Osteoblast (primary cell): ENCODE measurements at regions not wholly inside any gene's neighbourhood (a gene's known extent, or its start where the extent isn't known, plus 50 kb on each side); places are given as distances from the start of the nearest gene placed in this dataset.

Source experiments
- DNase-seq: peaks from one replicate; pipeline ENCODE4 v3.0.0; 2011; ENCODE audit warnings: low spot score, mixed read lengths; ENCODE audit not compliant: insufficient read length; ENCODE audit errors: missing footprints
- H2AFZ ChIP-seq: 2 replicates; pipeline ENCODE4 v1.6.0; 2011; ENCODE audit warnings: mild to moderate bottlenecking, low read length
- H3K27ac ChIP-seq: 2 replicates; pipeline ENCODE4 v1.5.1; 2011; ENCODE audit warnings: mild to moderate bottlenecking, low read depth, low read length, moderate library complexity
- H3K27me3 ChIP-seq: 2 replicates; pipeline ENCODE4 v1.6.0; 2012; ENCODE audit warnings: mild to moderate bottlenecking, control low read depth, inconsistent platforms, low read length, moderate library complexity; ENCODE audit not compliant: insufficient read depth
- H3K36me3 ChIP-seq: 2 replicates; pipeline ENCODE4 v1.5.1; 2011; ENCODE audit warnings: mild to moderate bottlenecking, low read length, control low read depth, moderate library complexity; ENCODE audit not compliant: insufficient read depth
- H3K4me1 ChIP-seq: 2 replicates; pipeline ENCODE4 v1.5.1; 2011; ENCODE audit warnings: mild to moderate bottlenecking, low read length, control low read depth, moderate library complexity; ENCODE audit not compliant: insufficient read depth
- H3K4me2 ChIP-seq: 2 replicates; pipeline ENCODE4 v1.6.0; 2011; ENCODE audit warnings: mild to moderate bottlenecking, low read length; ENCODE audit not compliant: insufficient read depth
- H3K4me3 ChIP-seq: fragments of 200-600 bp; sonication (generic); 3 replicates; pipeline ENCODE4 v1.5.1; 2012; ENCODE audit warnings: mild to moderate bottlenecking, low read length, inconsistent platforms; ENCODE audit not compliant: insufficient read depth
- H3K79me2 ChIP-seq: 2 replicates; pipeline ENCODE4 v1.6.0; 2012; ENCODE audit warnings: mild to moderate bottlenecking, low read length, control low read depth, inconsistent platforms; ENCODE audit not compliant: insufficient read depth
- H3K9me3 ChIP-seq: 2 replicates; pipeline ENCODE4 v1.5.1; 2011; ENCODE audit warnings: low read depth, low read length, control low read depth
- H4K20me1 ChIP-seq: 2 replicates; pipeline ENCODE4 v1.6.0; 2012; ENCODE audit warnings: mild to moderate bottlenecking, low read length, control low read depth; ENCODE audit not compliant: insufficient read depth
- TF ChIP-seq, protein P1 (sequence below): IDR thresholded peaks from 2 replicates; pipeline ENCODE4 v1.5.1; 2011; ENCODE audit warnings: mild to moderate bottlenecking, low read depth, low read length, moderate library complexity; ENCODE audit errors: extremely low read depth

DNA sequence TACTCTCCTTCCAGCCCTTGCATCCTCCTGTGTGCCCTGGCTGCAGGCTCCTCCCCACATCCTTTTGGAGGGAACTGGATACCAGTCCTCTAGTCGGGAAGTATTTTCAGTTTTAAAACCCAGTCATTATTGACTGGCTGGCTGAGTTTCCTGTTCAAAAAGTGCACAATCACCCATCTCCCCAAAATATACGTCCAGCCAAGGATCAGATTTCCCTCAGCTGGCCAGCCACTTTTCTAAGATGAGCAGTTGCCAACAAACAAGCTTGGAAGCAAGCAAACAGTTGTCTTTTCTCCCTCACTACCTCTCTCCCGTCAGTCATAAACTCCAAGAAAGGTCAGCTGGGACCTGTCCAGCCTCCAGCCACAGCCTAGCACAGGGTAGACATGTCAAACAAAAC lies 147.7 kb upstream of the GALNT15 start:
- peaks cover 12% of the 10 kb centered on the region for H3K4me1 ChIP-seq
- no peaks in the 10 kb centered on the region for H3K9me3 ChIP-seq
- H3K36me3 ChIP-seq, result no peaks in the 10 kb centered on the region
- H3K4me2 ChIP-seq, result peak overlapping the region; percentile 16
- H2AFZ ChIP-seq, result peak overlapping the region; percentile 13
- no peak overlapping the region for H3K27ac ChIP-seq
- H3K27me3 ChIP-seq, result no peaks in the 10 kb centered on the region
- no peaks in the 10 kb centered on the region for H4K20me1 ChIP-seq
- H3K4me3 ChIP-seq, result peak overlapping the region; percentile 2
- no peaks in the 10 kb centered on the region for H3K79me2 ChIP-seq
- no peak for DNase-seq
- TF ChIP-seq, protein P1, sequence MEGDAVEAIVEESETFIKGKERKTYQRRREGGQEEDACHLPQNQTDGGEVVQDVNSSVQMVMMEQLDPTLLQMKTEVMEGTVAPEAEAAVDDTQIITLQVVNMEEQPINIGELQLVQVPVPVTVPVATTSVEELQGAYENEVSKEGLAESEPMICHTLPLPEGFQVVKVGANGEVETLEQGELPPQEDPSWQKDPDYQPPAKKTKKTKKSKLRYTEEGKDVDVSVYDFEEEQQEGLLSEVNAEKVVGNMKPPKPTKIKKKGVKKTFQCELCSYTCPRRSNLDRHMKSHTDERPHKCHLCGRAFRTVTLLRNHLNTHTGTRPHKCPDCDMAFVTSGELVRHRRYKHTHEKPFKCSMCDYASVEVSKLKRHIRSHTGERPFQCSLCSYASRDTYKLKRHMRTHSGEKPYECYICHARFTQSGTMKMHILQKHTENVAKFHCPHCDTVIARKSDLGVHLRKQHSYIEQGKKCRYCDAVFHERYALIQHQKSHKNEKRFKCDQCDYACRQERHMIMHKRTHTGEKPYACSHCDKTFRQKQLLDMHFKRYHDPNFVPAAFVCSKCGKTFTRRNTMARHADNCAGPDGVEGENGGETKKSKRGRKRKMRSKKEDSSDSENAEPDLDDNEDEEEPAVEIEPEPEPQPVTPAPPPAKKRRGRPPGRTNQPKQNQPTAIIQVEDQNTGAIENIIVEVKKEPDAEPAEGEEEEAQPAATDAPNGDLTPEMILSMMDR, result no peak

DNA sequence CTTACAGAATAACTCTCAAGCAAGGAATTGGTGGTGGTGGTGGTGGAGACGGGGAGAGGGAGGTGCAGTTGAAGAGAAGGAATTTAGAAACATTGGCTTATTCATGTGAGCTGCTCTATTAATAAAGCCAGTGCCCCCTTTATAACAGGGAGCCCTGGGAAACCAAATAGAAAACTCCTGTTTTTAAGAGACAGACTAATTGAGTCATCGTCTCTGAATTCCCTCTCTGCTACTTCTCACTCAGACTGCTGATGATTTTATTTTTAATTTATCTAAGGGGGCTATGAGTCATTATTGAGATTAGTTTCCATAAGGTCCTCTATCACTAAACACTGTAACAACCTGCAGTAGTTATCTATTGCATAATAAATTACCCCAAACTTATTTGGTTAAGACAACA lies 145.9 kb upstream of the GALNT15 start:
- peak overlapping the region; percentile 51 for H3K27ac ChIP-seq
- no peaks in the 10 kb centered on the region for H4K20me1 ChIP-seq
- H3K27me3 ChIP-seq, result no peaks in the 10 kb centered on the region
- no peak overlapping the region for H3K4me3 ChIP-seq
- H3K36me3 ChIP-seq, result no peaks in the 10 kb centered on the region
- H3K4me1 ChIP-seq, result peaks cover 12% of the 10 kb centered on the region
- no peaks in the 10 kb centered on the region for H3K9me3 ChIP-seq
- TF ChIP-seq, protein P1, result no peak
- DNase-seq, result peak; percentile 43
- no peaks in the 10 kb centered on the region for H3K79me2 ChIP-seq
- no peak overlapping the region for H2AFZ ChIP-seq
- H3K4me2 ChIP-seq, result peak overlapping the region; percentile 4

DNA sequence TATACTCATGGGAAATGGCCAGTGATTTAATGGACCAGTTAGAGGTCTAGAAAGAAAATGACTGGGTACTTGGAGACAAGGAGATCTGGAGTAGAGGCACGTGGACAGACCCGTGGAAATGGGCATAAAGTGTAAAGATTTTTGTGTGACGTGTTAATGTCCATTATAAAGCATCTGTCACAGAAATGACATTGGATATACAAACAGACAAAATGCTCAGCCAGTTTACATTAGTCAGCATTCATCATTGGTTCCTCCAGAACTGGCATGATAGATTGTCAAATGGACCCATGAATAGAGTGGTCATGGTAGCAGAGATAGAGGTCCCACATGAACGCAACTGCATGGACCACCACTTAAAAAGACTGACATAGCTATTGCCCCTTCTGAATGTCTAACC lies 144.1 kb upstream of the GALNT15 start:
- Histone ChIP-seq H3K27me3 (no peaks in the 10 kb centered on the region), H4K20me1 (no peaks in the 10 kb centered on the region), H3K27ac (no peak overlapping the region), H3K79me2 (no peaks in the 10 kb centered on the region), H3K4me2 (no peak overlapping the region), H3K4me3 (no peak overlapping the region), H3K9me3 (no peaks in the 10 kb centered on the region), H2AFZ (no peak overlapping the region), H3K4me1 (peaks cover 18% of the 10 kb centered on the region), H3K36me3 (no peaks in the 10 kb centered on the region)
- DNase-seq, result no peak
- TF ChIP-seq, protein P1, result no peak

DNA sequence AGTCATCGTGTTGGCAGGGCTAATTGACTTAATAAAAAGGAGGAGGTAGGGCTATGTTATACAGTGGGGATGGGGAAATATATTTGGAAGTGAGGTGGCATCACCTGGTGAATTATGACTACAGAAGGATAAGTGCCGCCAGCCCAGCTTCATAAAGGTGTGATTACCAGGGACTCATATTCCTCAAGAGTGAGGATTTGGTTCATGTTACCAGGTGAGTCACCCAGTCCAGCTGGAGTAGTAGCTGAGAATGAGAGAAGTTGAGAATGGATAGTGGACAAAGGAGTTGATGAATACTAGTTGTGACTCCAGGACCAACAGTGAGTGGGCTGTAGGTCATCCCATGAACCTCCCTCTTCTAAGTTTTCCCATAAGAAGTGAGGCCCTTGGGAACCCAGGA lies 143.0 kb upstream of the GALNT15 start:
- Histone ChIP-seq H3K36me3 (no peaks in the 10 kb centered on the region), H3K27me3 (no peaks in the 10 kb centered on the region), H3K9me3 (no peaks in the 10 kb centered on the region), H3K4me3 (no peak overlapping the region), H3K4me1 (peaks cover 18% of the 10 kb centered on the region), H3K79me2 (no peaks in the 10 kb centered on the region), H3K4me2 (no peak overlapping the region), H2AFZ (no peak overlapping the region), H4K20me1 (no peaks in the 10 kb centered on the region), H3K27ac (no peak overlapping the region)
- no peak for DNase-seq
- TF ChIP-seq, protein P1, result no peak
